Fibroblast of lung (primary cell): ENCODE measurements at regions not wholly inside any gene's neighbourhood (a gene's known extent, or its start where the extent isn't known, plus 50 kb on each side); places are given as distances from the start of the nearest gene placed in this dataset.

ENCODE experiments used
- CTCF ChIP-seq, 2 donors: IDR thresholded peaks in 1 of 2; conservative IDR thresholded peaks in 1 of 2; 1 replicate in 1 of 2; 2 replicates in 1 of 2; pipeline ENCODE4 v1.5.1; 2011 to 2012; ENCODE audit warnings: low read length in 2 of 2, control low read depth in 1 of 2, inconsistent platforms in 1 of 2, low read depth in 1 of 2, mild to moderate bottlenecking in 1 of 2
- EZH2 ChIP-seq: IDR thresholded peaks from 2 replicates; pipeline ENCODE4 v1.5.1; 2012; ENCODE audit warnings: low read length, control low read depth, mild to moderate bottlenecking; ENCODE audit errors: missing control alignments

- TF ChIP-seq EZH2 (no peak), CTCF (conservative IDR thresholded peaks at IDR 0.05 in 1 of 2, IDR thresholded peaks at IDR 0.05 in 1 of 2; ENCODE audit: low read depth in 1 of 2, low read length in 2 of 2) (no peak)
These were observed 164.1 kb downstream of the GASK1B start for GRCh38 chr4:158008551-158009218.
